ENCODE measurements at regions not wholly inside any gene's neighbourhood (a gene's known extent, or its start where the extent isn't known, plus 50 kb on each side); places are given as distances from the start of the nearest gene placed in this dataset.

DNA sequence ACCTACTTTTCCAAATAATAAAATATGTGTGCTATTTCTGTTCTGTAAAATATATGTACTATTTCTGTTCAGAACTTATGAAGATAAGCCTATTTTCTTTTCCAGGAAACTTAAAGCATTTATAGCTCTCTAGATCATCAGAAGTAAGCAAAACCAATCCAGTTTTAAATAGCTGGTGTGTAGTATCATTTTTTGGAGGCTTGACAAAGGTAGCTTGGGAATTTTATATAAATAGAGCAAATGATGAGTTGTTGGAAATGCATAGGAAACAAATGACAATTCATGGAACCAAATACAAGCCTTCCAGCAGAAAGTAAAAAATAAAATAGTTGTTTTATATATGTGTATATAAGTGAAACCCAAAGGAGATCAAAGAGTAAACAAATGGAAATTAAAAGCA, 1038.1 kb upstream of the ARRDC3 start:
- no TSS peak for BruUV-seq (replicated peaks)
- ChIA-PET POLR2A (no interaction called here), CTCF (no interaction called here)
- Histone ChIP-seq H2AFZ (ENCODE audit: low read depth, low read length) (no peak overlapping the region), H3K4me1 (ENCODE audit: control insufficient read depth, extremely low read depth, insufficient read depth, low read length) (no peaks in the 10 kb centered on the region), H3K9me1 (replicated peaks; ENCODE audit: control insufficient read depth, extremely low read depth, insufficient read depth, low read length) (no peaks in the 10 kb centered on the region), H3K4me2 (ENCODE audit: insufficient read depth, low read length) (no peak overlapping the region), H3K9ac (replicated peaks; ENCODE audit: extremely low read depth, insufficient read depth, low read length) (no peak overlapping the region), H3K4me3 (replicated peaks in 1 of 3; ENCODE audit: insufficient read depth in 1 of 3, low read depth in 1 of 3, low read length in 3 of 3) (no peak overlapping the region), H3K79me2 (ENCODE audit: control insufficient read depth, insufficient read depth, low read length) (no peaks in the 10 kb centered on the region), H3K9me3 (replicated peaks; ENCODE audit: control insufficient read depth, insufficient read depth, low read length) (no peaks in the 10 kb centered on the region), H3K36me3 (ENCODE audit: control insufficient read depth in 2 of 2, extremely low read depth in 1 of 2, insufficient read depth in 2 of 2, low read length in 2 of 2) (no peaks in the 10 kb centered on the region), H4K20me1 (replicated peaks; ENCODE audit: control insufficient read depth, extremely low read depth, insufficient read depth, low read length) (no peaks in the 10 kb centered on the region), H3K27ac (ENCODE audit: insufficient read depth, low read depth, low read length) (no peak overlapping the region), H3K27me3 (ENCODE audit: control insufficient read depth in 2 of 2, insufficient read depth in 2 of 2, low read length in 2 of 2) (no peaks in the 10 kb centered on the region)
- DNase-seq (ENCODE audit: low read depth, low spot score) = no peak
- intact Hi-C loops (cut with micrococcal nuclease) (no loop called here), dilution Hi-C loops (cut with MboI; ENCODE audit: extremely low pct_ligation_motif_present, low sequenced_read_pairs) (no loop called here)
- TF ChIP-seq POLR2A (IDR thresholded peaks at IDR 0.05; ENCODE audit: low read depth, low read length) (no peak), FOS (IDR thresholded peaks at IDR 0.05; ENCODE audit: borderline replicate concordance, insufficient read depth, low read length) (no peak), GATA2 (IDR thresholded peaks at IDR 0.05; ENCODE audit: insufficient read depth, insufficient read length, low read depth, low read length) (no peak), POLR2AphosphoS5 (IDR thresholded peaks at IDR 0.05; ENCODE audit: insufficient read depth, low read depth, low read length) (no peak), EZH2 (IDR thresholded peaks at IDR 0.05; ENCODE audit: borderline replicate concordance, low read depth, low read length, severe bottlenecking) (no peak), JUN (IDR thresholded peaks at IDR 0.05; ENCODE audit: borderline replicate concordance, insufficient read depth, insufficient read length, low read depth) (no peak), MYC (IDR thresholded peaks at IDR 0.05; ENCODE audit: low read depth, low read length) (no peak)
- TF ChIP-seq, protein P1, sequence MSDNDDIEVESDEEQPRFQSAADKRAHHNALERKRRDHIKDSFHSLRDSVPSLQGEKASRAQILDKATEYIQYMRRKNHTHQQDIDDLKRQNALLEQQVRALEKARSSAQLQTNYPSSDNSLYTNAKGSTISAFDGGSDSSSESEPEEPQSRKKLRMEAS (IDR thresholded peaks at IDR 0.05; ENCODE audit: insufficient read depth, insufficient read length) = no peak
- TF ChIP-seq, protein P2, sequence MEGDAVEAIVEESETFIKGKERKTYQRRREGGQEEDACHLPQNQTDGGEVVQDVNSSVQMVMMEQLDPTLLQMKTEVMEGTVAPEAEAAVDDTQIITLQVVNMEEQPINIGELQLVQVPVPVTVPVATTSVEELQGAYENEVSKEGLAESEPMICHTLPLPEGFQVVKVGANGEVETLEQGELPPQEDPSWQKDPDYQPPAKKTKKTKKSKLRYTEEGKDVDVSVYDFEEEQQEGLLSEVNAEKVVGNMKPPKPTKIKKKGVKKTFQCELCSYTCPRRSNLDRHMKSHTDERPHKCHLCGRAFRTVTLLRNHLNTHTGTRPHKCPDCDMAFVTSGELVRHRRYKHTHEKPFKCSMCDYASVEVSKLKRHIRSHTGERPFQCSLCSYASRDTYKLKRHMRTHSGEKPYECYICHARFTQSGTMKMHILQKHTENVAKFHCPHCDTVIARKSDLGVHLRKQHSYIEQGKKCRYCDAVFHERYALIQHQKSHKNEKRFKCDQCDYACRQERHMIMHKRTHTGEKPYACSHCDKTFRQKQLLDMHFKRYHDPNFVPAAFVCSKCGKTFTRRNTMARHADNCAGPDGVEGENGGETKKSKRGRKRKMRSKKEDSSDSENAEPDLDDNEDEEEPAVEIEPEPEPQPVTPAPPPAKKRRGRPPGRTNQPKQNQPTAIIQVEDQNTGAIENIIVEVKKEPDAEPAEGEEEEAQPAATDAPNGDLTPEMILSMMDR (IDR thresholded peaks at IDR 0.05; ENCODE audit: extremely low read depth in 1 of 2, insufficient read depth in 1 of 2, low read depth in 1 of 2, low read length in 2 of 2) = no peak
- no peak for FAIRE-seq

Data from endothelial cell of umbilical vein (primary cell).